GM12874 (cell line): ENCODE measurements at regions not wholly inside any gene's neighbourhood (a gene's known extent, or its start where the extent isn't known, plus 50 kb on each side); places are given as distances from the start of the nearest gene placed in this dataset.

ENCODE experiments used
- CTCF ChIP-seq: IDR thresholded peaks from 2 replicates; pipeline ENCODE4 v1.5.1; 2011; ENCODE audit warnings: low read depth, mild to moderate bottlenecking, control low read depth, low read length, moderate library complexity; ENCODE audit not compliant: insufficient read depth

DNA sequence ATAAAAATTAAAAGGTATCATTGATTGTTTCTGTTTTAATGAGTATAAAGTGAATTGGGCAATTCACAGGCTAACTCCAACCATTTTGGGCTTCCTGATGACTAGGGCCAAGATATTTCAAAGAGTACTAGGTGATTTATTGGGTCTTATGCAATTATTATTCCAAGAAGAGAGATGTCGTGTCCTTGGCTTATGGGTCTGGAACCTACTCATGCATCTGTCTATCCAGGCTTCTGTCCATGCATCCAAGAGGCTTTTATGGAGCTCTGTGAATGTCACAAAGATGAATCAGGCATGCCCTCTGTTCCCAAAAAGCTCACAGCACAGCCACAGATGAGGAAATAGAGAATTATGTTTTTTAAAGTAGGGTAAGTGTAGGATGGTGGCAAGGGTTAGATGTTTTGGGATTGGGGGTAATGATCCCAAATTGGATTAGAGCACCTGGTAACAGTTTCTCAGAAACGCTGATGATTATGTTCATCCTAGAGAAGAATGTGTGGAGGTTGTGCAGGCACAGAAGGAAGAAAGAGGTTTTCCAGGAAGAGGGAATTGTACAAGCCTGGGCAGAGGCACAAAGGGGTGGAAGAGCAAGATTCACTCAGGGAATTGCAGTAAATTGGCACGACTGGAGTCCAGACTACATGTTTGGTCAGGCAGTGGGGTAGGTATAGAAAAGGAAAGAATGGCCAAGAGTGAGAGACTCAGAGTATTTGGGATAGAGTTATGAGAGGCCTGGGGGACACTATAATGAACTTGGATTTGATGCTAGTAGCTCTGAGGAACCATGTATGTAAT, 83.0 kb upstream of the TNC start:
- no peak for TF ChIP-seq CTCF

- TF ChIP-seq CTCF: no peak
Measured at GRCh38 chr9:115202181-115202580, 84.2 kb upstream of the TNC start.

DNA sequence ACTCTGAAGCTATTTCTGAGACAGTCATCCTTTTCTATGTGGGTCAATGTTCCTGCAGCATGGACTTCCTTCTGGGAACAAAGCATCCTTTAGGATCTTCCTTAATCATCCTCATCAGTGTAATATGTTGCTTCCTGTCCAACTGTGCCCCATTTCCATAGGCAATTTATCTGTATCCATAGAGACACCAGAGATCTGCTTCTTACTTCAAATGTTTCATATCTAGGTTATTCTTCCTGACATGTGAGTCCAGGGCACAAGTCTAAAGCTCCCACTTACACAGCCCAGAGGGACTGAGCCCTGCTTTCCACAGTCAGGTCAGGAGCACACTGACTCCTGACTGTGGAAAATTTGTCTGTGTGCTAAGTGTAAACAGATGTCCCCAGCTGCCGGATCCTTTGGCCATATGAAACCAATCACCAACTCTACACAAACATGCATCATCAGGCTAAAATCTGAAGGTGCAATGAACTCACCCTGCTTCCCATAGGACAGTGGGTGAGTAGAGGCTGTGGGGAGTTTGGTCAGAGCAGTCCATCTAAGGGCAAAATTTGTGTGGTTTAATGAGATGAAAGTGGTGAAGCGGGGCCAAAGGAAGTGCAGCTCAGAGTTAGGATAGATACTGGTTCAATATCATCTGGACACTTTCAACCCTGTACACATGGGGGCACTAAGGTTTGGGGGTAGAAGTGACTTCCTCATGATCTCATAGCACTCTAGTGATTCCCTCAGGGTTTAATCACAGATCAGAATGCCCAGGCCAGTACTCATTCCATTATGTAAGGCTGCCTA, 85.2 kb upstream of the TNC start:
- TF ChIP-seq CTCF: no peak

DNA sequence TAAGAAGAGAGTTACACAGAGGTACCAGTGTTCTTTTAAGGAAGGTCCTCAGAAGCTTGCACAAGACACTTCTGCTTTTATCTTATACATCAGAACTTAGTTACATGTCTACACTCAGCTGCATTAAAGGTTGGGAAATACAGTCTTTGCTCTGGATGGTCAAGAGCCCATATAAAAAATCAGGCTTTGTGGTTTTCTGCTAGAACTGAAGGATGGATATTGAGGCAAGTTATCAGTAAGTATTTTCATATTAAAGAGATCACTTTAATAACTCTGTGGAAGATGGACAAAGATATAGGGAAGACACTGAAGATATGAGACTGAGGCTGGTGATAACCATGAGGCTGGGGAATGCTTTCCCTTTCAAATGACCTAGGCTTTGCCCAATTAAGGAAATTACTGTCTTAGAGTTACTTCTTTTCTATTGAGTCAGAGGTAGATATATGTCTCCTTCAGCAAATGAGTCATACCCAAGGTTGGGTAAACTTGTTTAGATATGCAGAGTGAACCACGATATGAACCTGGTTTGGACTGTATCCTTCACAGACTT, 87.0 kb upstream of the TNC start:
- TF ChIP-seq CTCF: no peak

- TF ChIP-seq CTCF: no peak
Measured at GRCh38 chr9:115207003-115207836, 89.3 kb upstream of the TNC start.

DNA sequence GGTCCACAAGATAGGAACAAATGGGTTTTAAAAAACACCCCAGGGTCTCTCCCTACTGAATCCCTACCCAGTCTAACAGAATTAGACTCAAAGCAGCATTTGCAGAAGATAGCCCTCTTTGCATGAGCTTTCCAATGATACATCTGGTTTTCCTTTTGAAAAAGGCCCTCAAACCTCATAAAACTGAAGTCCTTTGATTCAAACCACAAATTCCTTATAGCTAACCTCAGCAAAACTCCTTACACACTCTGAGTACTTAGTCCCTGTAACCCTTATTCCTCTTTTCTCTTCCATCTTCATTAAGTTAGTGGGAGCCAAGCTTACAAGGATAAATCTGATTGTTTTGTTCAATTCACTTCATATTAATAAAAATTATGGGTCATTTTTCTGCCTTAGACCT, 90.5 kb upstream of the TNC start:
- no peak for TF ChIP-seq CTCF
